ENCODE measurements at regions not wholly inside any gene's neighbourhood (a gene's known extent, or its start where the extent isn't known, plus 50 kb on each side); places are given as distances from the start of the nearest gene placed in this dataset.

DNA sequence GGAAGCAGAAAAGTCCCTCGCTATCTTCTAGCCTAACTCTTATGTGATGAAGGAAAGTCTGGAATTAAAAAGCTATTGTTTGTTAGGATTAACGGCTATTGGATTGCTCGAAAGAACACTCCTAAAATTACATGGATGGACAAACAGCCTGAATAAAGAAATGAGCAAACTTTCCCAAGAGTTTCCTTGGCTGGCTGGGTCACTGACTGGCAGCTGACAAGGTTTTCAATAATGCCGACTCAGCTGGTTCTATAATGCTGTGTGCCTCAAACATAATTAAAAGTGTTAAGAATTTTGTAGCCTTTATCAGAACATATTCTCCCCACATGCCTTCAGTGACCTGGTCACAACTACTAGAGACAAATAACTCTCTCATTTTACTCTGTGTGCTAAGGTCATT lies 142.9 kb upstream of the ADAMTS9 start:
- TF ChIP-seq, protein P1, sequence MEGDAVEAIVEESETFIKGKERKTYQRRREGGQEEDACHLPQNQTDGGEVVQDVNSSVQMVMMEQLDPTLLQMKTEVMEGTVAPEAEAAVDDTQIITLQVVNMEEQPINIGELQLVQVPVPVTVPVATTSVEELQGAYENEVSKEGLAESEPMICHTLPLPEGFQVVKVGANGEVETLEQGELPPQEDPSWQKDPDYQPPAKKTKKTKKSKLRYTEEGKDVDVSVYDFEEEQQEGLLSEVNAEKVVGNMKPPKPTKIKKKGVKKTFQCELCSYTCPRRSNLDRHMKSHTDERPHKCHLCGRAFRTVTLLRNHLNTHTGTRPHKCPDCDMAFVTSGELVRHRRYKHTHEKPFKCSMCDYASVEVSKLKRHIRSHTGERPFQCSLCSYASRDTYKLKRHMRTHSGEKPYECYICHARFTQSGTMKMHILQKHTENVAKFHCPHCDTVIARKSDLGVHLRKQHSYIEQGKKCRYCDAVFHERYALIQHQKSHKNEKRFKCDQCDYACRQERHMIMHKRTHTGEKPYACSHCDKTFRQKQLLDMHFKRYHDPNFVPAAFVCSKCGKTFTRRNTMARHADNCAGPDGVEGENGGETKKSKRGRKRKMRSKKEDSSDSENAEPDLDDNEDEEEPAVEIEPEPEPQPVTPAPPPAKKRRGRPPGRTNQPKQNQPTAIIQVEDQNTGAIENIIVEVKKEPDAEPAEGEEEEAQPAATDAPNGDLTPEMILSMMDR (conservative IDR thresholded peaks at IDR 0.05 in 1 of 2, IDR thresholded peaks at IDR 0.05 in 1 of 2; ENCODE audit: extremely low read depth in 1 of 2, insufficient read depth in 1 of 2, low read depth in 1 of 2, low read length in 2 of 2), result no peak
- TF ChIP-seq EZH2 (IDR thresholded peaks at IDR 0.05; ENCODE audit: borderline replicate concordance, low read length), result no peak
